ENCODE measurements at regions not wholly inside any gene's neighbourhood (a gene's known extent, or its start where the extent isn't known, plus 50 kb on each side); places are given as distances from the start of the nearest gene placed in this dataset.

GRCh38 chr17:65459677-65460347 lies 101.6 kb downstream of the AXIN2 start:
- no peak for TF ChIP-seq CTCF (IDR thresholded peaks at IDR 0.05)
- no peak for TF ChIP-seq POLR2A (IDR thresholded peaks at IDR 0.05)

All from right lobe of liver (tissue), 4 donors.